Neural cell (in vitro differentiated cells): ENCODE measurements at regions not wholly inside any gene's neighbourhood (a gene's known extent, or its start where the extent isn't known, plus 50 kb on each side); places are given as distances from the start of the nearest gene placed in this dataset.

Source experiments
- H2AFZ ChIP-seq: fragments of 200-600, 300-800 bp; sonication (generic), shearing (Covaris generic); 2 replicates; pipeline ENCODE4 v1.6.0; 2014; ENCODE audit warnings: low read depth, mild to moderate bottlenecking, antibody characterized with exemption, low read length, moderate library complexity
- H3F3A ChIP-seq: fragments of 200-600 bp; shearing (Covaris generic); 2 replicates; pipeline ENCODE4 v1.6.1; 2016; ENCODE audit warnings: mild to moderate bottlenecking, moderate library complexity, mixed read lengths, antibody characterized with exemption, low read length; ENCODE audit not compliant: insufficient read depth, poor library complexity, severe bottlenecking
- H3K27ac ChIP-seq: fragments of 200-600, 300-800 bp; sonication (generic), shearing (Covaris generic); 2 replicates; pipeline ENCODE4 v1.5.1; 2014; ENCODE audit warnings: mild to moderate bottlenecking, low read length, moderate library complexity
- H3K27me3 ChIP-seq: fragments of 300-800, 200-600 bp; sonication (generic), shearing (Covaris generic); 2 replicates; pipeline ENCODE4 v1.6.0; 2014; ENCODE audit warnings: mild to moderate bottlenecking, low read depth, low read length, moderate library complexity; ENCODE audit not compliant: insufficient read depth
- H3K36me3 ChIP-seq: fragments of 300-800, 200-600 bp; sonication (generic), shearing (Covaris generic); 2 replicates; pipeline ENCODE4 v1.5.1; 2014; ENCODE audit warnings: mild to moderate bottlenecking, antibody characterized with exemption, low read length, moderate library complexity; ENCODE audit not compliant: insufficient read depth
- H3K4me2 ChIP-seq: fragments of 300-800, 200-600 bp; sonication (generic), shearing (Covaris generic); 2 replicates; pipeline ENCODE4 v1.6.0; 2014; ENCODE audit warnings: mild to moderate bottlenecking, low read length
- H3K4me3 ChIP-seq: fragments of 300-800, 200-600 bp; sonication (generic), shearing (Covaris generic); 2 replicates; pipeline ENCODE4 v1.5.1; 2014; ENCODE audit warnings: mild to moderate bottlenecking, low read length, moderate library complexity
- H3K79me2 ChIP-seq: fragments of 200-600 bp; shearing (Covaris generic); replicated peaks from 2 replicates; pipeline ENCODE4 v1.6.0; 2014; ENCODE audit warnings: mild to moderate bottlenecking, low read length, moderate library complexity; ENCODE audit not compliant: insufficient read depth
- H3K9ac ChIP-seq: fragments of 300-800, 200-600 bp; sonication (generic), shearing (Covaris generic); 2 replicates; pipeline ENCODE4 v1.6.1; 2016; ENCODE audit warnings: mild to moderate bottlenecking, low read length, mixed read lengths
- H3K9me2 ChIP-seq: fragments of 200-600 bp; shearing (Covaris generic); 2 replicates; pipeline ENCODE4 v1.6.1; 2016; ENCODE audit warnings: mild to moderate bottlenecking, low read length, mixed read lengths; ENCODE audit not compliant: insufficient read depth
- H3K9me3 ChIP-seq: fragments of 200-600, 300-800 bp; sonication (generic), shearing (Covaris generic); 2 replicates; pipeline ENCODE4 v1.6.1; 2016; ENCODE audit warnings: mild to moderate bottlenecking, mixed run types, low read length, moderate library complexity, mixed read lengths
- H4K20me1 ChIP-seq: fragments of 200-600 bp; shearing (Covaris generic); 2 replicates; pipeline ENCODE4 v1.6.1; 2016; ENCODE audit warnings: mild to moderate bottlenecking, mixed run types; ENCODE audit not compliant: insufficient read depth
- CTCF ChIP-seq: fragments of 450-650 bp; IDR thresholded peaks from 2 replicates; pipeline ENCODE4 v1.5.1; 2014; ENCODE audit warnings: antibody characterized with exemption, mild to moderate bottlenecking, moderate library complexity; ENCODE audit not compliant: poor library complexity, severe bottlenecking
- EP300 ChIP-seq: fragments of 450-650 bp; conservative IDR thresholded peaks from 2 replicates; pipeline ENCODE4 v1.6.1; 2014; ENCODE audit warnings: antibody characterized with exemption, mild to moderate bottlenecking, moderate library complexity; ENCODE audit not compliant: poor library complexity, severe bottlenecking
- EZH2 ChIP-seq: fragments of 200-600, 300-800 bp; shearing (Covaris generic), sonication (generic); IDR thresholded peaks from 2 replicates; pipeline ENCODE4 v1.6.1; 2014; ENCODE audit warnings: antibody characterized with exemption, low read length, borderline replicate concordance, mild to moderate bottlenecking; ENCODE audit not compliant: insufficient read depth, poor library complexity, severe bottlenecking
- MXI1 ChIP-seq: fragments of 450-650 bp; conservative IDR thresholded peaks from 2 replicates; pipeline ENCODE4 v1.6.1; 2014; ENCODE audit warnings: antibody characterized with exemption, mild to moderate bottlenecking; ENCODE audit not compliant: poor library complexity, severe bottlenecking
- POLR2AphosphoS5 ChIP-seq: IDR thresholded peaks from 2 replicates; pipeline ENCODE4 v1.6.1; 2012
- RAD21 ChIP-seq: fragments of 450-650 bp; conservative IDR thresholded peaks from 2 replicates; pipeline ENCODE4 v1.6.1; 2014; ENCODE audit warnings: antibody characterized with exemption, mild to moderate bottlenecking, moderate library complexity
- REST ChIP-seq: IDR thresholded peaks from 2 replicates; pipeline ENCODE4 v1.6.1; 2012; ENCODE audit warnings: borderline replicate concordance
- SMC3 ChIP-seq: fragments of 450-650 bp; conservative IDR thresholded peaks from 2 replicates; pipeline ENCODE4 v1.6.1; 2014; ENCODE audit warnings: antibody characterized with exemption, mild to moderate bottlenecking, moderate library complexity; ENCODE audit not compliant: poor library complexity
- TAF1 ChIP-seq: IDR thresholded peaks from 2 replicates; pipeline ENCODE4 v1.6.1; 2012; ENCODE audit warnings: low read depth

- Histone ChIP-seq H3K79me2 (no peaks in the 10 kb centered on the region), H3K27ac (no peak overlapping the region), H2AFZ (no peak overlapping the region), H3K4me3 (no peak overlapping the region), H3K27me3 (no peaks in the 10 kb centered on the region), H4K20me1 (no peaks in the 10 kb centered on the region), H3K9me2 (no peaks in the 10 kb centered on the region), H3K36me3 (no peaks in the 10 kb centered on the region), H3K9me3 (no peaks in the 10 kb centered on the region), H3K4me2 (no peak overlapping the region), H3K9ac (no peak overlapping the region), H3F3A (no peaks in the 10 kb centered on the region)
- TF ChIP-seq MXI1: no peak
- TF ChIP-seq REST: no peak
- no peak for TF ChIP-seq SMC3
- no peak for TF ChIP-seq TAF1
- TF ChIP-seq EP300: no peak
- TF ChIP-seq CTCF: no peak
- TF ChIP-seq POLR2AphosphoS5: no peak
- no peak for TF ChIP-seq EZH2
- no peak for TF ChIP-seq RAD21
These were observed 334.7 kb downstream of the BMP4 start for GRCh38 chr14:53621921-53622320.

- Histone ChIP-seq H3K4me3 (no peak overlapping the region), H3K27ac (no peak overlapping the region), H3K9me2 (no peaks in the 10 kb centered on the region), H3K4me2 (no peak overlapping the region), H2AFZ (no peak overlapping the region), H3K27me3 (no peaks in the 10 kb centered on the region), H3K9ac (no peak overlapping the region), H3K9me3 (no peaks in the 10 kb centered on the region), H3K36me3 (no peaks in the 10 kb centered on the region), H4K20me1 (no peaks in the 10 kb centered on the region), H3K79me2 (no peaks in the 10 kb centered on the region), H3F3A (no peaks in the 10 kb centered on the region)
- TF ChIP-seq TAF1 (no peak), MXI1 (no peak), POLR2AphosphoS5 (no peak), RAD21 (no peak), SMC3 (no peak)
These were observed 335.2 kb downstream of the BMP4 start for GRCh38 chr14:53621433-53621832.

- no peak overlapping the region for H3K27ac ChIP-seq
- H3K9ac ChIP-seq: no peak overlapping the region
- H3K4me3 ChIP-seq: no peak overlapping the region
- H3K9me2 ChIP-seq: no peaks in the 10 kb centered on the region
- no peaks in the 10 kb centered on the region for H3K9me3 ChIP-seq
- H3K79me2 ChIP-seq: no peaks in the 10 kb centered on the region
- H3K4me2 ChIP-seq: no peak overlapping the region
- H4K20me1 ChIP-seq: no peaks in the 10 kb centered on the region
- H2AFZ ChIP-seq: no peak overlapping the region
- H3F3A ChIP-seq: no peaks in the 10 kb centered on the region
- no peak for TF ChIP-seq REST
- no peak for TF ChIP-seq MXI1
- no peaks in the 10 kb centered on the region for H3K36me3 ChIP-seq
- no peaks in the 10 kb centered on the region for H3K27me3 ChIP-seq
These were observed 335.7 kb downstream of the BMP4 start for GRCh38 chr14:53620890-53621289.
